ENCODE measurements at regions not wholly inside any gene's neighbourhood (a gene's known extent, or its start where the extent isn't known, plus 50 kb on each side); places are given as distances from the start of the nearest gene placed in this dataset.

DNA sequence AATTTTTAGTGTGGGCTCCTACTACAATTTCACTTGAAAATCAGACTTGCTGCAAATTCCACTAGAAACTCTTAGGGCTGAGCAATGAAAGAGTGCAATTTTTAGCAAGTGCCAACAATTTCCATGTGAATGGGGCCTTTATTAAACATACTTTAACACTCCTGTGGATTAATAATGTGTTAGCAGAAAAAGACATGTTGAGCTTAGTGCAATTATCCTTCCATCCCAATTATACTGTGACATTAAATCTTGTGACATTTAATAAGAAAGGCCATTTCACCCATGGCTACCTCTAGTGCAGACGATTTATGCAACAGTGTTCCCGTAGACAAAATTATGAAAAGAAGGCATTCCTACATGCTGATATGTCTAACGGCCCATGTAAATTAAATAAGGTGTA lies 639.7 kb downstream of the STK39 start:
- TF ChIP-seq, protein P1, sequence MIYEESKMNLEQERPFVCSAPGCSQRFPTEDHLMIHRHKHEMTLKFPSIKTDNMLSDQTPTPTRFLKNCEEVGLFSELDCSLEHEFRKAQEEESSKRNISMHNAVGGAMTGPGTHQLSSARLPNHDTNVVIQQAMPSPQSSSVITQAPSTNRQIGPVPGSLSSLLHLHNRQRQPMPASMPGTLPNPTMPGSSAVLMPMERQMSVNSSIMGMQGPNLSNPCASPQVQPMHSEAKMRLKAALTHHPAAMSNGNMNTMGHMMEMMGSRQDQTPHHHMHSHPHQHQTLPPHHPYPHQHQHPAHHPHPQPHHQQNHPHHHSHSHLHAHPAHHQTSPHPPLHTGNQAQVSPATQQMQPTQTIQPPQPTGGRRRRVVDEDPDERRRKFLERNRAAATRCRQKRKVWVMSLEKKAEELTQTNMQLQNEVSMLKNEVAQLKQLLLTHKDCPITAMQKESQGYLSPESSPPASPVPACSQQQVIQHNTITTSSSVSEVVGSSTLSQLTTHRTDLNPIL (CRISPR knock-in tag; IDR thresholded peaks at IDR 0.05; ENCODE audit: low read depth): no peak
- TF ChIP-seq ZC3H10 (CRISPR knock-in tag; IDR thresholded peaks at IDR 0.05) (no peak), ZNF8 (CRISPR knock-in tag; IDR thresholded peaks at IDR 0.05) (no peak), ISL1 (CRISPR knock-in tag; IDR thresholded peaks at IDR 0.05) (no peak), ARNTL (CRISPR knock-in tag; IDR thresholded peaks at IDR 0.05; ENCODE audit: borderline replicate concordance, low read depth) (no peak), OSR1 (CRISPR knock-in tag; IDR thresholded peaks at IDR 0.05) (no peak), ESRRG (CRISPR knock-in tag; IDR thresholded peaks at IDR 0.05) (no peak), RARB (CRISPR knock-in tag; IDR thresholded peaks at IDR 0.05) (no peak), ZNF70 (CRISPR knock-in tag; IDR thresholded peaks at IDR 0.05) (no peak), GLIS3 (CRISPR knock-in tag; IDR thresholded peaks at IDR 0.05) (no peak), ZFP3 (CRISPR knock-in tag; IDR thresholded peaks at IDR 0.05) (no peak)
- TF ChIP-seq, protein P2, sequence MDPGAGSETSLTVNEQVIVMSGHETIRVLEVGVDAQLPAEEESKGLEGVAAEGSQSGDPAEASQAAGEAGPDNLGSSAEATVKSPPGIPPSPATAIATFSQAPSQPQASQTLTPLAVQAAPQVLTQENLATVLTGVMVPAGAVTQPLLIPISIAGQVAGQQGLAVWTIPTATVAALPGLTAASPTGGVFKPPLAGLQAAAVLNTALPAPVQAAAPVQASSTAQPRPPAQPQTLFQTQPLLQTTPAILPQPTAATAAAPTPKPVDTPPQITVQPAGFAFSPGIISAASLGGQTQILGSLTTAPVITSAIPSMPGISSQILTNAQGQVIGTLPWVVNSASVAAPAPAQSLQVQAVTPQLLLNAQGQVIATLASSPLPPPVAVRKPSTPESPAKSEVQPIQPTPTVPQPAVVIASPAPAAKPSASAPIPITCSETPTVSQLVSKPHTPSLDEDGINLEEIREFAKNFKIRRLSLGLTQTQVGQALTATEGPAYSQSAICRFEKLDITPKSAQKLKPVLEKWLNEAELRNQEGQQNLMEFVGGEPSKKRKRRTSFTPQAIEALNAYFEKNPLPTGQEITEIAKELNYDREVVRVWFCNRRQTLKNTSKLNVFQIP (CRISPR knock-in tag; IDR thresholded peaks at IDR 0.05; ENCODE audit: borderline replicate concordance, low read depth): no peak
- TF ChIP-seq, protein P3, sequence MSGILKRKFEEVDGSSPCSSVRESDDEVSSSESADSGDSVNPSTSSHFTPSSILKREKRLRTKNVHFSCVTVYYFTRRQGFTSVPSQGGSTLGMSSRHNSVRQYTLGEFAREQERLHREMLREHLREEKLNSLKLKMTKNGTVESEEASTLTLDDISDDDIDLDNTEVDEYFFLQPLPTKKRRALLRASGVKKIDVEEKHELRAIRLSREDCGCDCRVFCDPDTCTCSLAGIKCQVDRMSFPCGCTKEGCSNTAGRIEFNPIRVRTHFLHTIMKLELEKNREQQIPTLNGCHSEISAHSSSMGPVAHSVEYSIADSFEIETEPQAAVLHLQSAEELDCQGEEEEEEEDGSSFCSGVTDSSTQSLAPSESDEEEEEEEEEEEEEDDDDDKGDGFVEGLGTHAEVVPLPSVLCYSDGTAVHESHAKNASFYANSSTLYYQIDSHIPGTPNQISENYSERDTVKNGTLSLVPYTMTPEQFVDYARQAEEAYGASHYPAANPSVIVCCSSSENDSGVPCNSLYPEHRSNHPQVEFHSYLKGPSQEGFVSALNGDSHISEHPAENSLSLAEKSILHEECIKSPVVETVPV (CRISPR knock-in tag; IDR thresholded peaks at IDR 0.05): no peak
- TF ChIP-seq, protein P4, sequence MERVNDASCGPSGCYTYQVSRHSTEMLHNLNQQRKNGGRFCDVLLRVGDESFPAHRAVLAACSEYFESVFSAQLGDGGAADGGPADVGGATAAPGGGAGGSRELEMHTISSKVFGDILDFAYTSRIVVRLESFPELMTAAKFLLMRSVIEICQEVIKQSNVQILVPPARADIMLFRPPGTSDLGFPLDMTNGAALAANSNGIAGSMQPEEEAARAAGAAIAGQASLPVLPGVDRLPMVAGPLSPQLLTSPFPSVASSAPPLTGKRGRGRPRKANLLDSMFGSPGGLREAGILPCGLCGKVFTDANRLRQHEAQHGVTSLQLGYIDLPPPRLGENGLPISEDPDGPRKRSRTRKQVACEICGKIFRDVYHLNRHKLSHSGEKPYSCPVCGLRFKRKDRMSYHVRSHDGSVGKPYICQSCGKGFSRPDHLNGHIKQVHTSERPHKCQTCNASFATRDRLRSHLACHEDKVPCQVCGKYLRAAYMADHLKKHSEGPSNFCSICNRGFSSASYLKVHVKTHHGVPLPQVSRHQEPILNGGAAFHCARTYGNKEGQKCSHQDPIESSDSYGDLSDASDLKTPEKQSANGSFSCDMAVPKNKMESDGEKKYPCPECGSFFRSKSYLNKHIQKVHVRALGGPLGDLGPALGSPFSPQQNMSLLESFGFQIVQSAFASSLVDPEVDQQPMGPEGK (CRISPR knock-in tag; IDR thresholded peaks at IDR 0.05; ENCODE audit: borderline replicate concordance): no peak
- TF ChIP-seq, protein P5, sequence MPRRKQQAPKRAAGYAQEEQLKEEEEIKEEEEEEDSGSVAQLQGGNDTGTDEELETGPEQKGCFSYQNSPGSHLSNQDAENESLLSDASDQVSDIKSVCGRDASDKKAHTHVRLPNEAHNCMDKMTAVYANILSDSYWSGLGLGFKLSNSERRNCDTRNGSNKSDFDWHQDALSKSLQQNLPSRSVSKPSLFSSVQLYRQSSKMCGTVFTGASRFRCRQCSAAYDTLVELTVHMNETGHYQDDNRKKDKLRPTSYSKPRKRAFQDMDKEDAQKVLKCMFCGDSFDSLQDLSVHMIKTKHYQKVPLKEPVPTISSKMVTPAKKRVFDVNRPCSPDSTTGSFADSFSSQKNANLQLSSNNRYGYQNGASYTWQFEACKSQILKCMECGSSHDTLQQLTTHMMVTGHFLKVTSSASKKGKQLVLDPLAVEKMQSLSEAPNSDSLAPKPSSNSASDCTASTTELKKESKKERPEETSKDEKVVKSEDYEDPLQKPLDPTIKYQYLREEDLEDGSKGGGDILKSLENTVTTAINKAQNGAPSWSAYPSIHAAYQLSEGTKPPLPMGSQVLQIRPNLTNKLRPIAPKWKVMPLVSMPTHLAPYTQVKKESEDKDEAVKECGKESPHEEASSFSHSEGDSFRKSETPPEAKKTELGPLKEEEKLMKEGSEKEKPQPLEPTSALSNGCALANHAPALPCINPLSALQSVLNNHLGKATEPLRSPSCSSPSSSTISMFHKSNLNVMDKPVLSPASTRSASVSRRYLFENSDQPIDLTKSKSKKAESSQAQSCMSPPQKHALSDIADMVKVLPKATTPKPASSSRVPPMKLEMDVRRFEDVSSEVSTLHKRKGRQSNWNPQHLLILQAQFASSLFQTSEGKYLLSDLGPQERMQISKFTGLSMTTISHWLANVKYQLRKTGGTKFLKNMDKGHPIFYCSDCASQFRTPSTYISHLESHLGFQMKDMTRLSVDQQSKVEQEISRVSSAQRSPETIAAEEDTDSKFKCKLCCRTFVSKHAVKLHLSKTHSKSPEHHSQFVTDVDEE (CRISPR knock-in tag; IDR thresholded peaks at IDR 0.05): no peak
- no peak for ATAC-seq

DNA sequence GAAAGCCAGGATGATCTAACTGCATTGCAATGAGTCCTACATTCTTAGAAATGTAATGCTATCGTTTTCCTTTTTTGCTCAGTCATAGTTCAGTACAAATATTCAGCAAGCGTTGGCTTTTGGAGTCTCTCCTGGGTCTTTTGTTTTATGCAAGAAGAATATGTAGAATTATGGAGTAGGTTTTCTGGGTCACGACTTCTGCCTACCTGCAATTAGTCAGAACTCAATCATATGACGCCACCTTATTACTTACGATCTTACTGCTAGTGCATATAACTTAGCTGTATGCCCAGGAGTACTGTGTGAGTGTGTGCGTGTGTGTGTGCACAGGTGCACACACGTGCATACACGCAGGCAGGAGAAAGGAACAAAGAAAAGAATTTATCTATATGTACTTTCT lies 640.2 kb downstream of the STK39 start:
- TF ChIP-seq, protein P2 (CRISPR knock-in tag; IDR thresholded peaks at IDR 0.05; ENCODE audit: borderline replicate concordance, low read depth): no peak
- TF ChIP-seq RARB (CRISPR knock-in tag; IDR thresholded peaks at IDR 0.05): no peak
- no peak for TF ChIP-seq ISL1 (CRISPR knock-in tag; IDR thresholded peaks at IDR 0.05)
- no peak for TF ChIP-seq ZNF70 (CRISPR knock-in tag; IDR thresholded peaks at IDR 0.05)
- TF ChIP-seq PPARA (CRISPR knock-in tag; IDR thresholded peaks at IDR 0.05; ENCODE audit: borderline replicate concordance): no peak
- TF ChIP-seq, protein P4 (CRISPR knock-in tag; IDR thresholded peaks at IDR 0.05; ENCODE audit: borderline replicate concordance): no peak
- TF ChIP-seq TOX (CRISPR knock-in tag; IDR thresholded peaks at IDR 0.05; ENCODE audit: borderline replicate concordance): no peak
- no peak for TF ChIP-seq CSDC2 (CRISPR knock-in tag; IDR thresholded peaks at IDR 0.05)
- TF ChIP-seq, protein P3 (CRISPR knock-in tag; IDR thresholded peaks at IDR 0.05): no peak
- TF ChIP-seq, protein P5 (CRISPR knock-in tag; IDR thresholded peaks at IDR 0.05): no peak
- no peak for ATAC-seq

Measured in SK-N-SH treated with all-trans-retinoic acid at 6 μM for 48 hours (cell line).